Neuronal stem cell (in vitro differentiated cells): ENCODE measurements at regions not wholly inside any gene's neighbourhood (a gene's known extent, or its start where the extent isn't known, plus 50 kb on each side); places are given as distances from the start of the nearest gene placed in this dataset.

Experiments
- DNase-seq: peaks from one replicate; pipeline ENCODE4 v3.0.0-alpha.2; 2013; ENCODE audit warnings: low spot score
- H2AFZ ChIP-seq: one replicate; pipeline ENCODE4 v1.6.1; 2013; ENCODE audit warnings: mild to moderate bottlenecking, low read length, inconsistent platforms
- H2AK5ac ChIP-seq: 2 replicates; pipeline ENCODE4 v1.6.1; 2013; ENCODE audit warnings: low read depth, mild to moderate bottlenecking, inconsistent platforms, low read length, moderate library complexity, mixed read lengths
- H2BK120ac ChIP-seq: 2 replicates; pipeline ENCODE4 v1.6.1; 2013; ENCODE audit warnings: low read depth, mild to moderate bottlenecking, inconsistent platforms, low read length, moderate library complexity, mixed read lengths
- H2BK12ac ChIP-seq: one replicate; pipeline ENCODE4 v1.6.1; 2013; ENCODE audit warnings: low read length, inconsistent platforms
- H2BK15ac ChIP-seq: 2 replicates; pipeline ENCODE4 v1.6.1; 2013; ENCODE audit warnings: mild to moderate bottlenecking, low read length, inconsistent platforms, mixed read lengths
- H2BK5ac ChIP-seq: one replicate; pipeline ENCODE4 v1.6.1; 2013; ENCODE audit warnings: inconsistent platforms, mild to moderate bottlenecking, low read length, moderate library complexity
- H3K14ac ChIP-seq: one replicate; pipeline ENCODE4 v1.6.1; 2013; ENCODE audit warnings: low read length, inconsistent platforms
- H3K18ac ChIP-seq: 2 replicates; pipeline ENCODE4 v1.6.1; 2013; ENCODE audit warnings: low read length, inconsistent platforms
- H3K23ac ChIP-seq: 2 replicates; pipeline ENCODE4 v1.6.1; 2013; ENCODE audit warnings: low read depth, mild to moderate bottlenecking, mixed read lengths, low read length, inconsistent platforms; ENCODE audit not compliant: poor library complexity
- H3K27ac ChIP-seq: replicated peaks from 3 replicates; pipeline ENCODE4 v1.5.1; 2013; ENCODE audit warnings: low read length, inconsistent platforms
- H3K27me3 ChIP-seq, 3 experiments: 2 replicates each; pipeline ENCODE4 v1.6.1; 2013; ENCODE audit warnings: low read length in 3 of 3, mild to moderate bottlenecking in 2 of 3, inconsistent platforms in 1 of 3, low read depth in 1 of 3, mixed read lengths in 1 of 3, moderate library complexity in 1 of 3; ENCODE audit not compliant: control insufficient read depth in 3 of 3, insufficient read depth in 3 of 3
- H3K36me3 ChIP-seq, 2 donors: replicated peaks in 1 of 2; 2 replicates each; pipeline ENCODE4 v1.6.1; 2013; ENCODE audit warnings: low read length in 2 of 2; ENCODE audit not compliant: control insufficient read depth in 2 of 2, insufficient read depth in 2 of 2
- H3K4ac ChIP-seq: 2 replicates; pipeline ENCODE4 v1.6.1; 2013; ENCODE audit warnings: inconsistent platforms, mild to moderate bottlenecking, low read length, moderate library complexity
- H3K4me1 ChIP-seq, 2 donors: 1 replicate in 1 of 2; 2 replicates in 1 of 2; pipeline ENCODE4 v1.6.1; 2013; ENCODE audit warnings: low read length in 2 of 2, low read depth in 1 of 2; ENCODE audit not compliant: control insufficient read depth in 2 of 2, insufficient read depth in 1 of 2
- H3K4me2 ChIP-seq: one replicate; pipeline ENCODE4 v1.6.1; 2013; ENCODE audit warnings: mild to moderate bottlenecking, low read length, inconsistent platforms; ENCODE audit not compliant: insufficient read depth, poor library complexity, severe bottlenecking
- H3K4me3 ChIP-seq, 2 donors: 2 replicates each; pipeline ENCODE4 v1.5.1; 2013; ENCODE audit warnings: low read length in 2 of 2, mild to moderate bottlenecking in 2 of 2, inconsistent platforms in 1 of 2, moderate library complexity in 1 of 2
- H3K79me1 ChIP-seq: one replicate; pipeline ENCODE4 v1.6.1; 2013; ENCODE audit warnings: low read depth, mild to moderate bottlenecking, inconsistent platforms, low read length, moderate library complexity
- H3K9ac ChIP-seq: one replicate; pipeline ENCODE4 v1.6.1; 2013; ENCODE audit warnings: mild to moderate bottlenecking, low read depth, low read length, inconsistent platforms; ENCODE audit not compliant: poor library complexity
- H3K9me3 ChIP-seq, 2 donors: replicated peaks in 1 of 2; 2 replicates each; pipeline versions ENCODE3 to v1.6.1; 2013; ENCODE audit warnings: low read length in 2 of 2, mild to moderate bottlenecking in 2 of 2, inconsistent platforms in 1 of 2, low read depth in 1 of 2, mixed read lengths in 1 of 2, moderate library complexity in 1 of 2; ENCODE audit not compliant: control insufficient read depth in 2 of 2, insufficient read depth in 1 of 2
- H4K8ac ChIP-seq: one replicate; pipeline ENCODE4 v1.6.1; 2013; ENCODE audit warnings: low read depth, mild to moderate bottlenecking, inconsistent platforms, low read length, moderate library complexity
- H4K91ac ChIP-seq: one replicate; pipeline ENCODE4 v1.6.1; 2013; ENCODE audit warnings: low read length, low read depth, mild to moderate bottlenecking, inconsistent platforms; ENCODE audit not compliant: poor library complexity
- WGBS, 2 donors: extraction: QIAGEN DNeasy Blood & Tissue Kit; methylation state at CpG; one replicate each; pipeline ENCODE4 v1.1.7; 2013; ENCODE audit warnings: missing lambda C conversion rate in 2 of 2, mixed read lengths in 1 of 2; ENCODE audit not compliant: insufficient read length in 2 of 2, insufficient replicate concordance in 1 of 2; ENCODE audit errors: extremely low coverage in 2 of 2; 5-methylcytosine and 5-hydroxymethylcytosine counted together

DNA sequence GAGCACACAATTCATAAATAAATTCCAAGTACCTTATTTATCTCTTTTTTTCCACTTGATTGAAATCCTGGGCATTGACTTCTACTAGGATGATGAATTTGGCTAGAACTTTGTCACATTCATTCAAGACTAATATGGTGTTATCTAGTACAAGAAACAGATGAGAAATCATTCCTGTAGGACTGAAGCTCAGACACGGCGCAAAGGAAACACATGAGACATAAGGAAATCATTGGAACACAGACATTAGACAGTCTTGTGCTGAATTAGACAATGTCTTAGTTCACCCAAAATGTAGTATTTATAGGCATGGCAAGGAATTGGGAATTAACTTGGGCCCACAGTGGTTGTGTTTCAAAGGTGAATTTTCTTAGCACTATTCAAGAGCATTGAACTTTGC lies 305.7 kb downstream of the SETD4 start:
- H3K27me3 ChIP-seq, result no peaks in the 10 kb centered on the region
- H3K27ac ChIP-seq, result no peak overlapping the region
- no peak overlapping the region for H4K91ac ChIP-seq
- H3K4ac ChIP-seq, result no peak overlapping the region
- DNase-seq, result no peak
- H3K18ac ChIP-seq, result no peak overlapping the region
- H3K23ac ChIP-seq, result no peak overlapping the region
- no peaks in the 10 kb centered on the region for H3K79me1 ChIP-seq
- H3K36me3 ChIP-seq, result no peaks in the 10 kb centered on the region
- no peak overlapping the region for H2BK5ac ChIP-seq
- H2AK5ac ChIP-seq, result no peak overlapping the region
- H3K4me1 ChIP-seq, result peaks cover 0 to 2% of the 10 kb centered on the region in 2 donors
- H3K9ac ChIP-seq, result no peak overlapping the region
- no peak overlapping the region for H2AFZ ChIP-seq
- no CpG with 5 or more reads among the region's 2 CpGs for WGBS, 2 donors
- no peak overlapping the region for H4K8ac ChIP-seq
- no peak overlapping the region for H2BK12ac ChIP-seq
- no peak overlapping the region for H3K4me2 ChIP-seq
- no peaks in the 10 kb centered on the region for H3K9me3 ChIP-seq
- H3K14ac ChIP-seq, result no peak overlapping the region
- H2BK120ac ChIP-seq, result no peak overlapping the region
- H2BK15ac ChIP-seq, result no peak overlapping the region
- no peak overlapping the region for H3K4me3 ChIP-seq

GRCh38 chr21:35753308-35753707 lies 307.0 kb downstream of the SETD4 start:
- Histone ChIP-seq H2BK5ac (no peak overlapping the region), H3K4me1 (peaks cover 0 to 2% of the 10 kb centered on the region in 2 donors), H3K4me3 (no peak overlapping the region), H3K14ac (no peak overlapping the region), H4K91ac (no peak overlapping the region), H3K36me3 (no peaks in the 10 kb centered on the region), H3K27ac (no peak overlapping the region), H2BK15ac (no peak overlapping the region), H3K23ac (no peak overlapping the region), H2AK5ac (no peak overlapping the region), H2AFZ (no peak overlapping the region), H4K8ac (no peak overlapping the region), H3K9ac (no peak overlapping the region), H2BK120ac (no peak overlapping the region), H3K4ac (no peak overlapping the region), H3K79me1 (no peaks in the 10 kb centered on the region), H3K18ac (no peak overlapping the region), H2BK12ac (no peak overlapping the region), H3K9me3 (no peaks in the 10 kb centered on the region), H3K27me3 (no peaks in the 10 kb centered on the region), H3K4me2 (no peak overlapping the region)
- no CpG with 5 or more reads among the region's 2 CpGs for WGBS, 2 donors
- DNase-seq, result no peak

GRCh38 chr21:35751171-35751570 lies 309.2 kb downstream of the SETD4 start:
- Histone ChIP-seq H3K4me2 (no peak overlapping the region), H2BK15ac (no peak overlapping the region), H3K4ac (no peak overlapping the region), H3K14ac (no peak overlapping the region), H3K79me1 (no peaks in the 10 kb centered on the region), H3K23ac (no peak overlapping the region), H3K4me3 (no peak overlapping the region), H3K36me3 (no peaks in the 10 kb centered on the region), H2BK120ac (no peak overlapping the region), H3K9ac (no peak overlapping the region), H3K4me1 (peaks cover 0 to 2% of the 10 kb centered on the region in 2 donors), H3K18ac (no peak overlapping the region), H2AK5ac (no peak overlapping the region), H3K27me3 (no peaks in the 10 kb centered on the region), H4K91ac (no peak overlapping the region), H2BK5ac (no peak overlapping the region), H3K9me3 (no peaks in the 10 kb centered on the region), H4K8ac (no peak overlapping the region), H3K27ac (no peak overlapping the region), H2BK12ac (no peak overlapping the region), H2AFZ (no peak overlapping the region)
- no peak for DNase-seq

DNA sequence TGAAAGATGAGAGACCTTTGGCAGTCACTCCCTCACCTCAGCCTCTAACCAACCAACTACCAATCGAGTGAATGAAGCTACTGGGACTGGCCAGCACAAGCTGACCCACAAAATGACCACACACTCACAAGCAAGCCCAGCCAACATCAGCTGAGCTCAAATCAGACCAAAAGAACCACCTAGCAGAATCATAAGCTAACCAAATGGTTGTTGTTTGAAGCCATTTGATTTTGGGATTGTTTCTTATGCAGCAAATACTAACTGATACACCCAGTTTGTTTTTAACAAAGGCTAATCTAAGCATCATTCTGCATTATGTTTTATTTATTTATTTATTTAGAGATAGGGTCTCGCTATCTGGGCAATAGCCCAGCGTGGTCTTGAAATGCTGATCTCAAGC lies 310.4 kb downstream of the SETD4 start:
- Histone ChIP-seq H3K27ac (no peak overlapping the region), H2BK15ac (no peak overlapping the region), H4K91ac (no peak overlapping the region), H3K36me3 (no peaks in the 10 kb centered on the region), H2BK12ac (no peak overlapping the region), H3K9ac (no peak overlapping the region), H3K4ac (no peak overlapping the region), H3K79me1 (no peaks in the 10 kb centered on the region), H3K4me3 (no peak overlapping the region), H3K23ac (no peak overlapping the region), H3K18ac (no peak overlapping the region), H3K9me3 (no peaks in the 10 kb centered on the region), H2BK120ac (no peak overlapping the region), H4K8ac (no peak overlapping the region), H2BK5ac (no peak overlapping the region), H3K27me3 (no peaks in the 10 kb centered on the region), H3K4me1 (peaks cover 0 to 2% of the 10 kb centered on the region in 2 donors), H3K14ac (no peak overlapping the region), H2AK5ac (no peak overlapping the region), H2AFZ (no peak overlapping the region), H3K4me2 (no peak overlapping the region)
- no CpG with 5 or more reads among the region's 3 CpGs for WGBS, 2 donors
- DNase-seq, result no peak
